Urothelium cell line (cell line): ENCODE measurements at regions not wholly inside any gene's neighbourhood (a gene's known extent, or its start where the extent isn't known, plus 50 kb on each side); places are given as distances from the start of the nearest gene placed in this dataset.

Experiments used
- DNase-seq: peaks from one replicate; pipeline ENCODE4 v3.0.0; 2011; ENCODE audit warnings: low spot score, mixed read lengths
- FAIRE-seq: peaks from 2 replicates; lab custom pipeline; 2011; peaks lifted over from hg19 to GRCh38; lab: Jason Lieb, UNC

DNA sequence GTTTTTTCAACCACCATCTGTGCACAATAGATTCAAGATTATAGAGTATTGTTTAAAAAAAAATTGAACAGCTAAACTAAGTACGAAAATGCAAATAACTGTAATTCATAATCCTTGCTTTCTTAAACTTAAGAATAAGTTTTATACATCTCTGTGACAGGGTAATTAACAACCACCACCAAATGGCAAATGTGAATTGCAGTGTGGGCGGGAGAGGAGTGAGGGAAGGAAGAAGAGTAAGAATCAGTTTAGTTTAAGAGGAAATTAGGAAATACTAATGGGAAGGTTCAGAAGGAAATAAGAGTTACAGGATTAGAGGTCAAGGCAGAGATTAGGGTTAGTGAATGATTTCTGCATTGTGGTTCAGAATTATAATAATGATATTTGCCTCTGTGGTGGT, 430.9 kb downstream of the SPRY1 start:
- DNase-seq (no peak), FAIRE-seq (no peak)

DNA sequence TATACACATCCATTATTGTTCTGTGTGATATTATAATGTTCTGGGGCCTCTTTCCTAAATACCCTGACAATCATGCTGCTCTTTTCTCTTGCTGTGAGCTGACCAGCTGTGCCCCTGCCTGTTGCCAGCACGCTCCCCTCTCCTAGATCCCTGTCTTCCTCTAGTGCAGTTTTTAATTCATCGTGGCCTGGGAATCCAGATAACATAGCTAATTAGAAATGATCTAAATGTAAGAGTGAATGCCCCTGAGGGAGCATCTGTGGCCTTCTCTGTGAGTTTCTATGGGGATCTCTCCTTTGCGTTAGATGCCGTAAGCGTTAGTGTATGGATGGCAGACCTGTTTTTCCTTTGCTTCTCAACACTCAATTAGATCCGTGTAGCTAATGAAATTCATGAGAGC, 434.3 kb downstream of the SPRY1 start:
- FAIRE-seq: no peak

GRCh38 chr4:123832173-123833026, 435.8 kb downstream of the SPRY1 start:
- DNase-seq: peak; percentile 80
- peak; percentile 95 for FAIRE-seq

More for the DNA sequence above, 434.3 kb downstream of the SPRY1 start:
- no peak for DNase-seq

DNA sequence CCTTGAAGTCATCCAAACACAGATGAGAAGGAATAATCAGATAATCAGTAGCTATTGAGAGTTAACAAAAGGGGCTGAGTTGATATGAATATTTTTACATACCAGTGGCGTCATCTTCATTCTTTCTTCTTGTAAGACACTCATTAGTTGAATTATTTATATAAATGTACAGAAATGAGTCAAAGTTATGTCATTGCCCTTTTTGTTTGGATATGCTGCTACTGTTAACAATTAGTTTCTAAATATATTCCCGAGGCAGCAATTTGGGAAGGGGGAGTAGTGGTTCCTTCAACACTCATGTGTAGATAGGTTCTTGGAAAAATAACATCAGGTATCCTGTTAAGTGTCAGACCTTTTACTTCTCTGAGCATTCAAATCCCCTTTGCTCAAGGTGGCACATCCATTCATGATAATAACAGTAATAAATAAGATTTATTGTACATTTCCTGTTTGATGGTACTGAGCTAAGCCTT, 436.6 kb downstream of the SPRY1 start:
- FAIRE-seq: no peak

DNA sequence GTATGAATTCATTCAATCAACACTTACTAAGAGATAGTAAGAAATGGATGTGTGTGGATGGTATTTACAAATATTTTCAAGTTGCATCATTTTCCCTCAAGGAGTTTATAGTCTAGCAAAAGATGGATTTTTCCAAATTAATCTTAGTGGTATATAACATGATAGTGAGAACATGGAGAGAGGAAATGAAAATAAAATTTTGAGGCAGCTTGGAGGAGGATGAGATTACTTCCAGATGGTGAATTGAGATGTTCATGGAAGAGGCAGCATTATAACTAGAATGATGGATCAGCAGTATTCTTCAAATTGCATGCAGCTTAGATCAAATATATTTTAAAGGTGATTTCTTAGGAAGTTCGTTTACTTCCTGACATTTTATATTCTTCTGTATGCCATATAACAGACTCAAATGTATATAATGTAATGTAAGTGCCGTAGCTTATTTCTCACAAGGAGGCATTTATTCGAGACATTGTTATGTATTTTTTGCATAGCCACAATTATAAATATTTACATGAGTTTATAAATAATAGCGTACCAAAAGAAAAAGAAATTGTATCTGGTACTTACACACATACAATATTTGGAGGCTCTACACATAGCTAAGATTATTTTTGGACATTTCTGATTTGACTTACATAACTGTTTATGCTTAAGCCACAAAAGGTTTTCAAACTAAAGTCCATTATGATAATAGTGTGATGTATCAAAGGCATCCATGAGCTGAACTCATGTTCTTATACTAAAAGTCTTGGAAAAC, 439.4 kb downstream of the SPRY1 start:
- DNase-seq: no peak
- FAIRE-seq: no peak

More for the DNA sequence above, 436.6 kb downstream of the SPRY1 start:
- DNase-seq: no peak

DNA sequence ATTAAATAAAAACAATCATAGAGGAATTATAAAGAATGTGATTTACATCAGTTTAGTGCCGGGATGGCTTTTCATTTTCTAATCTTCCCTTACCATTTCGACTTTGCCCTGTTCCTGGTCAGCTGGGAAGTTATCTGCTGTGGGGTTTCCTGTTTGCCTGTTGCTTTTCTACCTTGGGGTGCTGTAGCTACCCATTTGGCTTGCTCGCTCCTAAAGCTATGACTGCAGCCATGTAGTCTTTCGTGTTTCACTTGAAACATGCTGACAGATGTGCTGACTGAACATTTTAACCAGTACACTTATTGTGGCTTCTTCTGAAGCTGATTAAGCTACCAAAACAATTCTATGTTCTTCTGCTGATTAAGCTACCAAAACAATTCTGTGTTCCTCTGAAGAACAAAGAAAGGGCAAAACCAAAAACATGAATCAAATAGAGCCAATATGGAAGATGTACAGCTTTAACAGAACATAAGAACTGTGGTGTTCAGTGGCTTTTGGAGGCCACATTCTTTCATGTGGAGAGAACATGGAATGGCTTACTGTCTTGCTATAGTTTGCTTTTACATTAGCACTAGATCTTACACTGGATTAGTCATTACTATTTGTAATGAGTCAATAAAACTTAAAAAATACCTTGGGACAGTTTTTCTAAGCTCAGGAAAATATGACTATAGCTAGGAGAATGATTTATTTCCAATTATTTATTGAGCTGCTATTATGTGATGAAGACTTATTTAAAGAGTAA, 440.4 kb downstream of the SPRY1 start:
- DNase-seq (no peak), FAIRE-seq (no peak)

DNA sequence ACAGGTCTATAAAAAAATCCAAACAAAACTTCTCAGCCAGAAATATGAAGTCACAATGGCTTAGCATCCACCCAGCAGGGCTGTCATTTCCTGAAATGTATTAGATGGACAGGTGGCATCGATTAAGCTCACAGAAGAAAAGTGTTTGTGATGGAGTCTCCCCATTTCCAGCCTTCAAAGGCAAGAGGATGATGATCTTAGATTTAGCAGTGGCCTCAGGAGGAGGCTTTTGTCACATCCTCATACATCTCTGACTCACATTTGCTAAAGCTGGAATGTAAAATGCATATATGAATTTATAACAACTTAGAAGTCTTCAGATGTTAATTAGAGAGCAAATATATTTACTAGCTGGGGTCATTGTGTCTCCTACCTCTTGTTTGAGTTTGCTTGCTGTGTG, 441.9 kb downstream of the SPRY1 start:
- FAIRE-seq (no peak), DNase-seq (no peak)

- no peak for DNase-seq
- no peak for FAIRE-seq
Measured at GRCh38 chr4:123840197-123840596, 443.6 kb downstream of the SPRY1 start.

- no peak for FAIRE-seq
Measured at GRCh38 chr4:123841447-123842121, 445.0 kb downstream of the SPRY1 start.

DNA sequence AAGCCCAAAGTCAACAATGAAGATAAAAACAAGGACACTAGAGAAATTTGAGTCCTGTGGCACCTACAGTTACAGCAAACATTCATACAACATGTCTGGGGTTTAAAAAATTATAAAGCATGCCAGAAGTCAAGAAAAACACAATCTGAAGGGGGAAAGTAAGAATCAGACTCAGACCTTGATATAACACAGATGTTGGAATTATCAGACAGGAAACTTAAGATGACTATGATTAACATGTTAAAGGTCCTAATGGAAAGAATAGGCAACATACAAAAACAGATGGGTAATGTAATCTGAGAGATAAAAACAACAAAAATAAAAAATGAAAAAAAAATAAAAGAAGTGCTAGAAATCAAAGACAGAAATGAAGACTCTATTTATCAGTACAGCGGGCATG, 446.5 kb downstream of the SPRY1 start:
- DNase-seq (no peak), FAIRE-seq (no peak)

More at GRCh38 chr4:123841447-123842121, 445.0 kb downstream of the SPRY1 start:
- no peak for DNase-seq

GRCh38 chr4:123844374-123844773, 447.8 kb downstream of the SPRY1 start:
- FAIRE-seq (no peak), DNase-seq (no peak)

DNA sequence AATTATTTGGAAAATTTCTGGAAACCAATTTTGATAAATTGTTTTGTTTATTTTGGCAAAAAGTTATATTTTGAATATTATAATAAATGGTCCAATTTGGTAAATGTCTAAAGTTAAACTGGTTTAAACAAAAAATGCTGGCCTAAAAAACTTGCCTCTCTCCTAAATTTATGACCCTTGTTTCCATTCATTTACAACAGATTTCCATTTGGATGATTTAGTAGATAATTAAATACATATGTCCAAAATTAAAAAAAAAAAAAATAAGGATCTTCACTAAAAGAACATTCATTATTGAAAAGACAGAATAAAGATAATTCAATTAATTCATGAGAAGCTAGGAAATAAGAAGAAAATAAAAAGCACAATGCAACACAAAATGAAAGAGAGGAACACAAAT, 449.5 kb downstream of the SPRY1 start:
- DNase-seq: no peak
- FAIRE-seq: no peak

- DNase-seq (no peak), FAIRE-seq (no peak)
Measured at GRCh38 chr4:123846561-123846960, 450.0 kb downstream of the SPRY1 start.

- DNase-seq (no peak), FAIRE-seq (no peak)
Measured at GRCh38 chr4:123848606-123849005, 452.0 kb downstream of the SPRY1 start.

GRCh38 chr4:123849495-123849894, 452.9 kb downstream of the SPRY1 start:
- no peak for DNase-seq

GRCh38 chr4:123851521-123851920, 454.9 kb downstream of the SPRY1 start:
- DNase-seq (no peak), FAIRE-seq (no peak)

More at GRCh38 chr4:123849495-123849894, 452.9 kb downstream of the SPRY1 start:
- FAIRE-seq: no peak

GRCh38 chr4:123853651-123854050, 457.1 kb downstream of the SPRY1 start:
- FAIRE-seq: no peak
- DNase-seq: no peak

- FAIRE-seq: no peak
- peak; percentile 16 for DNase-seq
Measured at GRCh38 chr4:123856689-123857545, 460.3 kb downstream of the SPRY1 start.

GRCh38 chr4:123858465-123858864, 461.9 kb downstream of the SPRY1 start:
- DNase-seq (no peak), FAIRE-seq (no peak)

- no peak for FAIRE-seq
- DNase-seq: no peak
Measured at GRCh38 chr4:123862812-123863211, 466.2 kb downstream of the SPRY1 start.
